NCI-H2029 (cell line): ENCODE measurements at regions not wholly inside any gene's neighbourhood (a gene's known extent, or its start where the extent isn't known, plus 50 kb on each side); places are given as distances from the start of the nearest gene placed in this dataset.

Experiments
- DNase-seq: peaks from one replicate; lab custom pipeline; 2025; lab: John Stamatoyannopoulos, UW

DNA sequence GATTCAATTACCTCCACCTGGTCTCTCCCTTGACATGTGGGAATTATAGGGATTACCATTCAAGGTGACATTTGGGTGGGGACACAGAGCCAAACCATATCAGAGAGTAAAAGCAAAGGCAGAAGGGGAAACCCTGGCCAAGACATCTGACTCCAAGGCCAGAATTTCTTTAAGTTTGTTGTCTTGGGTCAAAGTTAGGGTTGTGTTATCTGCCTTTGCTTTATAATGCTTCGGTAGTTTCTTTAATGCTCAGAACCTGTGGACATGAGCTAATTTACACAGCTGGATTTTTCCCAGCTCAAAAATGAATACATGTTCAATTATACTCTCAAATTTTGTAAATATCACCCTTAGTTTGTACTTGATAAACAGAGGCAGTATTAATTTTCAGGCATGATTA is 1074.4 kb downstream of the ADGRL2 start:
- DNase-seq: no peak

- no peak for DNase-seq
Observed at GRCh38 chr1:82874041-82874440, 1073.3 kb downstream of the ADGRL2 start.

DNA sequence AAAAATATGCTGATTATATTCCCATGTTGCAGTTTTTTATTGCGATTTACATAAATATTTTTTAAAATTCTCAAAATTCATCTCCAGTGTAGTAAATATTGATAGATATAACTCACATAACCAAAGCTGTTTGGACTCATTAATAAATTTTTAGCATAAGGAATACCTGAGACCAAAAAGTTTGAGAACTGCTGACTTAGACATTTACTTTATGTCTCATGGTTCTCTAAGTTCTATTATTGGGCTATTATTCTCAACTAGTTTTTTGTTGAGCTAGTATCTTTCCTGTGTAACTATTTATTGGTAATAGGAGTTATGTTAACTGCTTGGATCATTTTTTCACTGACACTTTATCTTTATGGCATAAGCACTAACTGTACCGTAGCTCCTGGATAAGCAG is 1069.6 kb downstream of the ADGRL2 start:
- DNase-seq: no peak

GRCh38 chr1:82867781-82868180 is 1067.0 kb downstream of the ADGRL2 start:
- no peak for DNase-seq

- DNase-seq: no peak
Observed at GRCh38 chr1:82861749-82862148, 1061.0 kb downstream of the ADGRL2 start.

- DNase-seq: no peak
Observed at GRCh38 chr1:82858031-82858430, 1057.3 kb downstream of the ADGRL2 start.

DNA sequence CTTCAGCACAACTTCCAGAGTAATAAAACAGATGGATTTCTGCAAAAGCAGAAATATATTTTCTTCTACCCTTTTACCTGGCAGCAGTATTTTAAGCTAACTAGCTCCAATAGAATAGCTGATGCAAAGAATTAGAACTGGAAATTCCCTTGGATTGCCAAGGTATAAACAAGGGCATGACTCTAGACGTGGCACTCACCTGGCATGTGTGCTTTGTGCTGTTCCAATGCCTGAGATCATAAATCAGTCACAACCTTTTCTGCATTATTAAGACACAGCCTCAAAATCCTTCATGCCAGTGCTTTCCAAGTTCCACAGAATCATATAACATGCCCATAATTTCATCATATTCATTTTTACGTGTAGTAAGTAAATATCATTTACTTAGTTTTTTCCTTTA is 1048.7 kb downstream of the ADGRL2 start:
- no peak for DNase-seq

GRCh38 chr1:82848043-82848442 is 1047.3 kb downstream of the ADGRL2 start:
- no peak for DNase-seq

GRCh38 chr1:82845866-82846265 is 1045.1 kb downstream of the ADGRL2 start:
- DNase-seq: no peak

DNA sequence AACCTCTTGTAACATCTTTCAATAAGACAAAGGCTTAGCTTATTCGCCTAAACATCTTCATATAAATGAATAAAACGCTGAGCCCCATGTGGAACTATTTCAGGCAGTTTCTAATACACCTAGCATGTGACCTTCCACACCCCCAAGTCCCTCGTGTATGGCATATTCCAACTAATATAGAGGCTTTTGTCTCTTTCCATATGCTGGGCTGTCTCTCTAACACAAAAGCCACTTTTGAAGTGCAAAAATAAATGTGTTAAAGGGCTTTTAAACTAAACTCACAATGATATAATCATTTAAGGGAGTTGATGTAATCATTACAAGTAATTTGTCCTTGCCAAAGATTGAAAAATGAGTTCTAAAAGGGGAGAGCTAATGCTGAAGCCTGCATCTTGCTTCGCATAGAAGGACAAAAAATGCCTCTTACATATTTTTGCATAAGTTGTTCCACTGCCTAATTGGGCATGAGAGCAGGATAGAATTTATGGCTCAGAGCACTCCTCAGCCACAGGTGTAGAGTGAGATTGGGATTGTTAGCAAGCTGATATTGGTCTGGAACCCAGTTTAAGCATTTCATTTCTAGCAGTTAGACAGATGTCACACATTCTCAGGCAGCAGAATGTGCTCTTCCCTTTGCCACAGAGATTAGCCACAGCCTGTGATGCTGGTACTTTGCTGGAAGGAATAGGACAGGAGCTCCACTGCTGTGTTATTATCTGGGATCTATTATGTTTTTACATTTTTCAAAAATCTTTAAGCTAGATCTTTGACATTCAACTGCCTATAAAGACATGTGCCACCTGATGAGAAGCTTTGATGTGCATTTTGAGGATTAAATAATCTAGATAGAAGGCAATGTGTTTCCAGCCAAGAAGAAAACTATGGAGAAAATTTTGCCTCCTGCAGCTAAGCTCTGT is 1044.4 kb downstream of the ADGRL2 start:
- no peak for DNase-seq

DNA sequence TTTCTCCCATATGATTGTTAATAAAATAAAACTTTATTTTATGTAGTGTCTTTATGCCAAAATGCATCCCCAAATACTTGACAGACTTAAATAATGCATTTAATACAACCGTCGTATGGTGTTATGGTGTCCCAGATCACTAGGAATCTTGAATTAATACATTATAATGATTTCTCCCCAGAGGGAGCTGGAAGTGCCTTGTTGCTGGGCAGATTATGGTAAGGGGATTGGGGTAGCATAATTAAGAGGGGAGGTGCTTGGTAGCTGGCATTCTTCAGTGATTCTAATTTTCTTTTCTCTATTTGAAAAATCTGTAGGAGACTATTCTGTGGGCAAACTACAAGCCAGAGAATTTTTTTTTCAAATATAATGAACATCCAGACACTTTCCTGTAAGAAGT is 1043.7 kb downstream of the ADGRL2 start:
- no peak for DNase-seq

DNA sequence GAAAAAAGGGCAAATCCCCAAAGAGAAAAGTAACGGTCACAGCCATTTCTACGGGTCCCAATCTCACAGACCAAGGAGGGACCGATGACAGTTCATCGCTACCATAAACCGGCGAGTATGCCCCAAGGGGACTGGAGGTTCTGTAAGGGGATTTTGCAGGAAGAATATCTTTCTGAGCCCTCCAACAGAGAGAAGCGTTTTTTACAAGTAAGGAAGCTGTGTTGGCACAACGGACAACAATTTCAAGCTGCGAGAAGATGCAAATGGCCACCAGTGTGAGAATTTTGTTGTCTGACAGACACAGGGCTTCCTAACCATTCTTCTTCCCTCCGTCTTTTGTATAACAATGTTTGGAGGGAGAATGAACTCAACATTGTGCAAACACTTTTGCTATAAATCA is 1043.1 kb downstream of the ADGRL2 start:
- no peak for DNase-seq

DNA sequence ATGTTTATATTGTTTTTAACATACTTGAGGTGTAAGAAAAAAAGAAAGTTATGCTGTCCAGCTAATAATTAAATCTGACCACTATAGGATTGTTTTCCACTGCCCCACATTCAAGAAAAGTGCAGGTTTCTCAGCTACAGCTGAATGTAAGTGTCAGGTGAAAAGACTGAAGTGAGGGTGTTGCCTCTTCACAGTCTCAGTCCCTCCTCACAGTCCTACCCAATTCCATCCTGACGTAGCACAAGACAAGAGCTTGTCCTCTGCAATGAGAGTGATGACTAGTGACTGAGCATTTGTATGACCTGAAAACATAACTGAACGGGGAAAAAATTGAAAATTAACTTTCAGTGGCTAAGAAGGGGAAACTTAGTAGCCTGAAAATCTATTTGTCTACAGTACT is 1039.5 kb downstream of the ADGRL2 start:
- DNase-seq: no peak

- no peak for DNase-seq
Observed at GRCh38 chr1:82837766-82838465, 1037.2 kb downstream of the ADGRL2 start.

- DNase-seq: no peak
Observed at GRCh38 chr1:82836973-82837680, 1036.4 kb downstream of the ADGRL2 start.

DNA sequence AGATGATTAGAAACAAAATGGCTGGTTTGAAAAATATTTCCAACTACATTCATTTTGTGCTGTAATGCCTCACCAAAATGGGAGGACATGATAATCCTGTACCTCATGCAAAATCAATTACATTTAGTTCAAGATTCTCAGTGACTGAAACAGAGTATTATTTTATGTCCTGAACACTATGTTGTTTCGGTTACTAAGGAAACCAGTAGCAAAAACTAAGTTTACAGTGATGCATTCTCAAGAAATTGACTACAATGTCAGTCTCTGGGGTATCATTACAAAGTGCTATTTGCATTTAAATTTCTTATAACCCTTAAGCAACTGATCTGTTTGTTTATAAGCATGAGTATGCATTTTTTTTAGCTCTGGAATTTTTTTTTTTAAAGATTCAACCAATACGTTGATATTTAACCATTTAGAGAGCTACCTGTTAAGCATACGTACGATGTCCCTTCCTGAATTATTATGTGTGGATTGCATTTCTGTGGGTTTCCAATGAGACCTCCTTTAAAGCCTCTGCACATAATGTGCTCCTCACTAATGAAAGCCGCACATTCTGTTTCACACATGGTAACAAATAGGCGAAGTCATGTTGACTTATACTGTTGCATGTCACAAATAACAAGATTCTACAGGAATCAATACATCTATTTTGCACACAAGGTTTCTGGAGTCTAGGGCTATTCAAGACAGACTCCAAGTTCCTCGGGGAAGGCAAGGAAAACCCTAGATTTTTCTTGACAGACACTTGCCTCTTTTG is 1035.7 kb downstream of the ADGRL2 start:
- no peak for DNase-seq

DNA sequence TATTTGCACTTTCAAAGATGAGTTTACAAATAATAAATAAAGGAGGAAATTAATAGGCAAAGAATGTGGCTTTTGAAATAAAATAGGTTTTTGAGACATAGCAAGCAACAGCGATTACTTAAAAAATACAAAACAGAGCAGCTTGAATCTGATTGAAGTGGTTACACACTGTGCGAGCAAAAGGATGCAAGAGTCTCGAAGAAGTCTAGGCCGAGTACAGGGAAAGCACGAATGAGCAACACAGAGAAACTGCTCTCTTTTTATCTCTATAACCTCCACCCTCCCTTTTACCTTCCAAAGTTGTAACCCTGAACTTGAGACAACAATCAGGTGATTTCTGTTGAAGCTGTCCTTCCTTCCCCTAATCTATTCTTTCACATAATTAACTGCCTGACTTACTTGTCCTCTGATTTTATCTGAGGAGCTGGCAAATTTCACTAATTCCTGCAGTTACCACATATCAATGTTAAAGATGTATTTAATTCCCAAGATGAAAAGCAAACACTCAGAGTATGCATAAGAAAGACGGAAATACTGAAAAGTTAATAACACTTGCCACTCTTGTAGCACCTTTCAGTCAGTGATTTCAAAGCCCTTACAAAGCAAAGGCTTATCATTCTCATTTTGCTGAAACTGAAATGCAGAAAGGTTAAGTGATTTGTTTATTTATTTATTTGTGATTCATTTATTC is 1030.1 kb downstream of the ADGRL2 start:
- DNase-seq: no peak

GRCh38 chr1:82829527-82829926 is 1028.8 kb downstream of the ADGRL2 start:
- no peak for DNase-seq

- no peak for DNase-seq
Observed at GRCh38 chr1:82823876-82824275, 1023.1 kb downstream of the ADGRL2 start.

DNA sequence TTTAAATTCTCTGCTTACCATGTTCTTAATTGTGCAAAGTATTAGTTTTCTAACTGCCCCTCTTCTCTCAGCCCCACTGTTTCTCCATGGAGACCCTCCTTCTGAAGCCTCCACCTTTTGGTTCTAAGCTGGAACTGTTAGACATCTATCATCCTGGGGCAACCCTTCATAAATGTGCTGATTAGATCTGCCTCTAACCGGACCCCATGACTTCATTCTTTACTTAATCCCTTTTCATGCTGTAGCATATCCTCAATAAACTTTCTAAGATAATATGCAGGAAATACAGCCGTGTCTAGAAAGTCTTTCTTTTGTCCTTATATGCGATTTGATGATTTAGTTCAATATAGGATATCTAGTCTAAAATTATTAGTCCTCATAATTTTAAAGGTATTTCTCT is 1020.1 kb downstream of the ADGRL2 start:
- DNase-seq: no peak

- DNase-seq: no peak
Observed at GRCh38 chr1:82819234-82819633, 1018.5 kb downstream of the ADGRL2 start.
